ENCODE measurements at regions not wholly inside any gene's neighbourhood (a gene's known extent, or its start where the extent isn't known, plus 50 kb on each side); places are given as distances from the start of the nearest gene placed in this dataset.
"Not testable (repeated sequence)": the region's sequence is repeated elsewhere in the genome, so short reads cannot be mapped to it uniquely, and the experiment has no call there.

DNA sequence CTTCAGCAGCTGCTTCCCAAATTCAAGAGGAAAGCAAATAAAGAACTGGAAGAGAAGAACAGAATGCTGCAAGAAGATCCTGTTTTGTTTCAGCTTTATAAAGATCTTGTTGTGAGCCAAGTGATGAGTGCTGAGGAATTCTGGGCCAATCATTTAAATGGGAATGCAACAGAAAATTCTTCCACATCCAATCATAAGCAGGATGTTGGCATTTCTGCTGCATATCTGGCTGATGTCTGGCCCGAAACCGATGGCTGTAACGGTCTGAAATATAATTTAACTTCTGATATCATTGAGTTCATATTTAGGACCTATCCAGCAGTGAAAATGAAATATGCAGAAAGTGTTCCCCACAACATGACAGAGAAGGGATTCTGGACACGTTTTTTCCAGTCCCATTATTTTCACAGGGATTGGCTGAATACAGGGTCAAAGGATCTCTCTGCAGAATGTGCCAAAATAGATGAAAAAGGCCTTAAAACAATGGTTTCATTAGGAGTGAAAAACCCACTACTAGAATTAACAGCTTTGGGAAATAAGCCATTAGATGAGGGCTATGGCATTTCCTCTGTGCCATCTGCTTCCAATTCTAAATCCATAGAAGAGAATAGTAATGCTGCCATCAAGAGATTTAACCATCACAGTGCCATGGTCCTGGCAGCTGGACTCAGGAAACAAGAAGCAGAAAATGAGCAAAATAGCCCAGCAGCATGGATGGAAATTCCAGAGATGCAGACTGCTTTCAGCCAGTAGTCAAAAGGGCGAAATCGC is 175.6 kb downstream of the MC4R start:
- H3K9me2 ChIP-seq (replicated peaks; ENCODE audit: insufficient read depth, low read length): no peaks in the 10 kb centered on the region
- no peak overlapping the region for H3K4me2 ChIP-seq (ENCODE audit: low read depth, low read length, poor library complexity, severe bottlenecking)

DNA sequence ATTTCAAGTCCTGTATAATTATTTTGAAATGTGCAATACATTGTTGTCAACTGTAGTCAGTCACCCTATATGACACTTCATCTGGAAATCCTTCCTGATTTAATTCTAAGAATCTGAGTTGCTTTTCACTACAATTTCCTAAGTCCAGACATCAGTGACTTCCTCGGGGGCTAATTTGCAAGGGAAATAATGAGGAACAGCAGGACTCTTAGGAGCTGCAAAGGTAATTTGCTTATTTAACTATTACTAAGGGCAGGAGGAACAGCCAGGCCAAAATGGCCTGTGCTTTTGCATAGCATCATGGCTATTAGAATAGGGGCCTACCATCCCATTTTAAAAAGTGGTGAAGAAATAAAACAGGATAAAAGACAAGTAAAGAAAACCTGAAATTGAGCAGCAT is 178.8 kb downstream of the MC4R start:
- Histone ChIP-seq H3K9me2 (replicated peaks; ENCODE audit: insufficient read depth, low read length) (no peaks in the 10 kb centered on the region), H4K20me1 (ENCODE audit: insufficient read depth, low read depth, low read length) (no peaks in the 10 kb centered on the region), H2AFZ (ENCODE audit: low read length) (no peak overlapping the region), H3K27ac (ENCODE audit: low read length) (no peak overlapping the region), H3K27me3 (ENCODE audit: low read length) (no peaks in the 10 kb centered on the region), H3K4me2 (ENCODE audit: low read depth, low read length, poor library complexity, severe bottlenecking) (no peak overlapping the region), H3K4me1 (ENCODE audit: low read length) (peaks cover 3% of the 10 kb centered on the region; the same call in 1 of the 2 replicates), H3K79me2 (ENCODE audit: low read length) (no peaks in the 10 kb centered on the region), H3K9ac (ENCODE audit: low read length) (no peak overlapping the region), H3K36me3 (ENCODE audit: insufficient read depth, low read length) (no peaks in the 10 kb centered on the region), H3K4me3 (ENCODE audit: low read length) (no peak overlapping the region), H3K9me3 (ENCODE audit: low read length) (no peaks in the 10 kb centered on the region)
- DNase-seq: no peak

More for the DNA sequence above, 175.6 kb downstream of the MC4R start:
- Histone ChIP-seq H3K27me3 (ENCODE audit: low read length) (no peaks in the 10 kb centered on the region), H3K9ac (ENCODE audit: low read length) (no peak overlapping the region), H3K36me3 (ENCODE audit: insufficient read depth, low read length) (no peaks in the 10 kb centered on the region), H3K9me3 (ENCODE audit: low read length) (no peaks in the 10 kb centered on the region), H3K79me2 (ENCODE audit: low read length) (no peaks in the 10 kb centered on the region), H4K20me1 (ENCODE audit: insufficient read depth, low read depth, low read length) (no peaks in the 10 kb centered on the region), H2AFZ (ENCODE audit: low read length) (no peak overlapping the region), H3K4me3 (ENCODE audit: low read length) (no peak overlapping the region), H3K27ac (ENCODE audit: low read length) (no peak overlapping the region), H3K4me1 (ENCODE audit: low read length) (peaks cover 3% of the 10 kb centered on the region; the same call in 1 of the 2 replicates)
- no peak for DNase-seq

DNA sequence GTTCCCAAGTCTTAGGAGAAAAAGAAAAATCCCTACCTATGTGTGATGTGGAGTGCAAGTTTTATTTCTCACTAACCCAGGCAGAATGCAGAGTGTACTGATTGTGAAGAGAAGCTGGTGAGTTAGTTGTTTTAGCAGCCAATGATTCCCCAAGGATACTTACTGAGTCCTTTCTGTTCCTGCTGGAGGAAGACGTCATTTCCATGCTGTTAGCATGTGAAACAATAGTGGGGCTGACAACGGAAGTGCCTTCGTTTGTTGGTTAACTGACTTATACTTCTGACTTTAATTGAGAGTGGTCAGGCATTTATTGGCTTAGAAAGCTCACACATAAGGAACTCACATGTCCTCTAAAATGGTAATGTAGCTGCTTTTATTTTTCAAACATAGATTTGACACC is 180.6 kb downstream of the MC4R start:
- Histone ChIP-seq H2AFZ (ENCODE audit: low read length) (no peak overlapping the region), H3K9me3 (ENCODE audit: low read length) (no peaks in the 10 kb centered on the region), H3K4me2 (ENCODE audit: low read depth, low read length, poor library complexity, severe bottlenecking) (no peak overlapping the region), H3K27ac (ENCODE audit: low read length) (no peak overlapping the region), H3K79me2 (ENCODE audit: low read length) (no peaks in the 10 kb centered on the region), H3K4me1 (ENCODE audit: low read length) (peaks cover 3% of the 10 kb centered on the region; the same call in 1 of the 2 replicates), H3K4me3 (ENCODE audit: low read length) (no peak overlapping the region), H3K36me3 (ENCODE audit: insufficient read depth, low read length) (no peaks in the 10 kb centered on the region), H3K27me3 (ENCODE audit: low read length) (no peaks in the 10 kb centered on the region), H3K9ac (ENCODE audit: low read length) (no peak overlapping the region), H4K20me1 (ENCODE audit: insufficient read depth, low read depth, low read length) (no peaks in the 10 kb centered on the region), H3K9me2 (replicated peaks; ENCODE audit: insufficient read depth, low read length) (no peaks in the 10 kb centered on the region)
- DNase-seq: no peak

DNA sequence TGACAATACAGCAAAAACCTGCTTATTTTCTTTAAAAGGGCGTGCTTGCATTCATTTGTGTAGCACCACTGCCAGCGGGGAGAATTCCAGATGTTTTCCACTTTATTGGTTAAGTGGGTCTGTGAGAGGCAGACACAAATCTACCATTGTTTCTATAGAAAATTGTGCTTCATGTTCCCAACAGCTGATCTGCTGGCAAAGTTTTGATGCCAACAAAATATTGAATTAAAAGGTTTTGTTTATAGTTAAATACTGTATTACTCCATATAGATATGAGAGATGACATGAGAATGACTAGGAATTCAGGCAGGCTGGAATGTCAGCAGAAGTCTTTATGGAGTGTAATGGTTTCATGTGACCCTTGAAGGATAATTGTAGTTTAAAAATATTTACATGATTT is 182.7 kb downstream of the MC4R start:
- no peak overlapping the region for H3K4me2 ChIP-seq (ENCODE audit: low read depth, low read length, poor library complexity, severe bottlenecking)
- no peaks in the 10 kb centered on the region for H3K9me2 ChIP-seq (replicated peaks; ENCODE audit: insufficient read depth, low read length)
- H3K4me3 ChIP-seq (ENCODE audit: low read length): no peak overlapping the region
- H3K9ac ChIP-seq (ENCODE audit: low read length): no peak overlapping the region
- no peaks in the 10 kb centered on the region for H4K20me1 ChIP-seq (ENCODE audit: insufficient read depth, low read depth, low read length)
- H3K9me3 ChIP-seq (ENCODE audit: low read length): no peaks in the 10 kb centered on the region
- H3K36me3 ChIP-seq (ENCODE audit: insufficient read depth, low read length): no peaks in the 10 kb centered on the region
- H2AFZ ChIP-seq (ENCODE audit: low read length): no peak overlapping the region
- no peak overlapping the region for H3K27ac ChIP-seq (ENCODE audit: low read length)
- no peaks in the 10 kb centered on the region for H3K79me2 ChIP-seq (ENCODE audit: low read length)
- H3K27me3 ChIP-seq (ENCODE audit: low read length): no peaks in the 10 kb centered on the region
- H3K4me1 ChIP-seq (ENCODE audit: low read length): peaks cover 3% of the 10 kb centered on the region; the same call in 1 of the 2 replicates
- DNase-seq: no peak

DNA sequence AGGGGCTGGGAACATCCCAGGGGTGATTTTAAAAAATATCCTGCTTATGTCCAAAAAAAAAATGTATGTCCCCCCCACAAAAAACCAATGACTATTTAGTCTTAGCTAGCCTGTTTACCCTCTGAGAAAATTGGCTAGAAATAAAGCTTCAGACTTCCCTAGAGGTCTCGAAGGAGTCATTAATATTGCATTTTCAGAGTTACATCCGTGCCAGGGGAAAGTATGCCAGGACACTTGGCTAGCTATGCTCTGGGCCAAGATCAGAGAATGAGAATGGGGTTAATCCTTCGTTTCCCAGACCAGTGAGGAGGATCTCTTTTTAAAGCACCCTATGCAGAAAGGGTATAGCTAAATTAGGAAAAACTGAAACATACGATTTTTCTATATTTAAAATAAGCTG is 183.6 kb downstream of the MC4R start:
- H2AFZ ChIP-seq (ENCODE audit: low read length): no peak overlapping the region
- DNase-seq: no peak
- no peak overlapping the region for H3K4me3 ChIP-seq (ENCODE audit: low read length)
- H3K27ac ChIP-seq (ENCODE audit: low read length): no peak overlapping the region
- no peaks in the 10 kb centered on the region for H3K79me2 ChIP-seq (ENCODE audit: low read length)
- no peaks in the 10 kb centered on the region for H4K20me1 ChIP-seq (ENCODE audit: insufficient read depth, low read depth, low read length)
- H3K4me2 ChIP-seq (ENCODE audit: low read depth, low read length, poor library complexity, severe bottlenecking): no peak overlapping the region
- H3K9me3 ChIP-seq (ENCODE audit: low read length): no peaks in the 10 kb centered on the region
- H3K9me2 ChIP-seq (replicated peaks; ENCODE audit: insufficient read depth, low read length): no peaks in the 10 kb centered on the region
- H3K27me3 ChIP-seq (ENCODE audit: low read length): no peaks in the 10 kb centered on the region
- no peak overlapping the region for H3K9ac ChIP-seq (ENCODE audit: low read length)
- no peaks in the 10 kb centered on the region for H3K36me3 ChIP-seq (ENCODE audit: insufficient read depth, low read length)
- peaks cover 3% of the 10 kb centered on the region; the same call in 1 of the 2 replicates for H3K4me1 ChIP-seq (ENCODE audit: low read length)

DNA sequence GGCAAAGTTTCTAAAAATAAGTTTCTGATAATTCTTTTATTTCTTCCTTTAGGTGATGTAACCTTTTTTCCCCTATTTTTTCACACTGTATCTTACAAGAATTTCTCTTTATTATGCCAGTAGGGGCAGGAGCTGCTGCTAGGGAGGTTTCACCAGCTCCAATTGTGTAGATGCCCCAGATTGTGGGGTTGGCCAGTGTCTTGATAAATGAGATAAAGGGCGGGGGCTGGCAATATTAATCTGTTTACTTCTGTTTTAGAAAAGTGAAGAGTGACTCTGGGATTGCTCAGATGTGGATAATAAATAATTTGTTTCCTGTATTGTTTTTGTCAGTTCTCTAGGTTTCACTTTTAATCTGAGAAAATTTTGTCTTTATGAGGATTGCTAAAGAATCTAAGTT is 190.4 kb downstream of the MC4R start:
- Histone ChIP-seq H3K27ac (ENCODE audit: low read length) (no peak overlapping the region), H3K9me2 (replicated peaks; ENCODE audit: insufficient read depth, low read length) (0 out of 2 replicates have a peak, but pooled peaks cover 5% of the 10 kb centered on the region), H3K4me3 (ENCODE audit: low read length) (no peak overlapping the region), H3K9ac (ENCODE audit: low read length) (no peak overlapping the region), H3K27me3 (ENCODE audit: low read length) (no peaks in the 10 kb centered on the region), H3K9me3 (ENCODE audit: low read length) (no peaks in the 10 kb centered on the region; the same call in 1 of the 2 replicates), H3K4me1 (ENCODE audit: low read length) (no peaks in the 10 kb centered on the region), H3K4me2 (ENCODE audit: low read depth, low read length, poor library complexity, severe bottlenecking) (no peak overlapping the region), H2AFZ (ENCODE audit: low read length) (no peak overlapping the region), H3K79me2 (ENCODE audit: low read length) (no peaks in the 10 kb centered on the region), H4K20me1 (ENCODE audit: insufficient read depth, low read depth, low read length) (no peaks in the 10 kb centered on the region), H3K36me3 (ENCODE audit: insufficient read depth, low read length) (no peaks in the 10 kb centered on the region)
- DNase-seq: no peak

DNA sequence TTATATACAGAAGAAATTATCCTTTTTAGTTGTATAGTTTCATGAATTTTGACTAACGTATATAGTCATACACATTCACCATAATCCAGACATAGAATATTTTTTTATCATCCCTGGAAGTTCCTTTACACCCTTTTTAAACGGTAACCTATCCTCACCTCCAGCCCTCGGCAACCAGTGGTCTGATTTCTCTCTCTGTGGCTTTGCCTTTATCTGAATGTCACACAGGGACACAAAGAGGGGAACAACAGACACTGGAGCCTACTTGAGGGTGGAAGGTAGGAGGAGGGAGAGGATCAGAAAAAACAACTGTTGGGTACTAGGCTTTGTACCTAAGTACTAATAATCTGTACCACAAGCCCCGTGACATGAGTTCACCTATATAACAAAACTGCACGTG is 191.9 kb downstream of the MC4R start:
- Histone ChIP-seq H3K4me2 (ENCODE audit: low read depth, low read length, poor library complexity, severe bottlenecking) (no peak overlapping the region), H3K79me2 (ENCODE audit: low read length) (no peaks in the 10 kb centered on the region), H3K27me3 (ENCODE audit: low read length) (no peaks in the 10 kb centered on the region), H3K4me1 (ENCODE audit: low read length) (no peaks in the 10 kb centered on the region), H3K36me3 (ENCODE audit: insufficient read depth, low read length) (no peaks in the 10 kb centered on the region), H3K9ac (ENCODE audit: low read length) (no peak overlapping the region), H4K20me1 (ENCODE audit: insufficient read depth, low read depth, low read length) (no peaks in the 10 kb centered on the region), H3K4me3 (ENCODE audit: low read length) (no peak overlapping the region), H3K9me2 (replicated peaks; ENCODE audit: insufficient read depth, low read length) (0 out of 2 replicates have a peak, but pooled peaks cover 5% of the 10 kb centered on the region), H3K9me3 (ENCODE audit: low read length) (no peaks in the 10 kb centered on the region; the same call in 1 of the 2 replicates), H2AFZ (ENCODE audit: low read length) (no peak overlapping the region), H3K27ac (ENCODE audit: low read length) (no peak overlapping the region)
- DNase-seq: no peak

DNA sequence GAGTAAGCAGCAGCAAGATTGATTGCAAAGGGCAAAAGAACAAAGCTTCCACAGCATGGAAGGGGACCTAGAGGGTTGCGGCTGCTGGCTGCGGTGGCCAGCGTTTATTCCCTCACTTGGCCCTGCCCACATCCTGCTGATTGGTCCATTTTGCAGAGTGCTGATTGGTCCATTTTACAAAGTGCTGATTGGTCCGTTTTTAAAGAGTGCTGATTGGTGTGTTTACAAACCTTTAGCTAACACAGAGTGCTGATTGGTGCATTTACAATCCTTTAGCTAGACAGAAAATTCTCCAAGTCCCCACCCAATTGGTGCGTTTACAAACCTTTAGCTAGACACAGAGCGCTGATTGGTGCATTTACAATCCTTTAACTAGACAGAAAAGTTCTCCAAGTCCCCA is 194.4 kb downstream of the MC4R start:
- not testable (repeated sequence) for H3K4me1 ChIP-seq (ENCODE audit: low read length); H3K27me3 ChIP-seq (ENCODE audit: low read length); H3K79me2 ChIP-seq (ENCODE audit: low read length); H3K27ac ChIP-seq (ENCODE audit: low read length); H3K4me2 ChIP-seq (ENCODE audit: low read depth, low read length, poor library complexity, severe bottlenecking); H2AFZ ChIP-seq (ENCODE audit: low read length); H3K9me3 ChIP-seq (ENCODE audit: low read length); H3K9ac ChIP-seq (ENCODE audit: low read length); H3K4me3 ChIP-seq (ENCODE audit: low read length); DNase-seq; H4K20me1 ChIP-seq (ENCODE audit: insufficient read depth, low read depth, low read length); H3K36me3 ChIP-seq (ENCODE audit: insufficient read depth, low read length); H3K9me2 ChIP-seq (replicated peaks; ENCODE audit: insufficient read depth, low read length)
